Activated T-cell treated with anti-CD3 and anti-CD28 coated beads for 48 hours (primary cell): ENCODE measurements at regions not wholly inside any gene's neighbourhood (a gene's known extent, or its start where the extent isn't known, plus 50 kb on each side); places are given as distances from the start of the nearest gene placed in this dataset.

Experiments used
- DNase-seq: peaks from one replicate; pipeline ENCODE4 v3.0.0-alpha.2; 2020; ENCODE audit warnings: low read depth

GRCh38 chr9:108142142-108142503 is 652.6 kb upstream of the KLF4 start:
- DNase-seq: no peak

- no peak for DNase-seq
Observed at GRCh38 chr9:108139900-108140299, 650.3 kb upstream of the KLF4 start.

- no peak for DNase-seq
Observed at GRCh38 chr9:108138516-108138915, 648.9 kb upstream of the KLF4 start.

- DNase-seq: no peak
Observed at GRCh38 chr9:108136656-108137055, 647.1 kb upstream of the KLF4 start.

- no peak for DNase-seq
Observed at GRCh38 chr9:108134486-108135128, 645.0 kb upstream of the KLF4 start.

GRCh38 chr9:108133680-108134079 is 644.1 kb upstream of the KLF4 start:
- no peak for DNase-seq

GRCh38 chr9:108133101-108133500 is 643.5 kb upstream of the KLF4 start:
- DNase-seq: no peak

- DNase-seq: no peak
Observed at GRCh38 chr9:108130905-108131304, 641.3 kb upstream of the KLF4 start.

- no peak for DNase-seq
Observed at GRCh38 chr9:108125625-108126024, 636.1 kb upstream of the KLF4 start.

- no peak for DNase-seq
Observed at GRCh38 chr9:108119530-108120113, 630.1 kb upstream of the KLF4 start.

GRCh38 chr9:108117795-108118194 is 628.2 kb upstream of the KLF4 start:
- no peak for DNase-seq

GRCh38 chr9:108117306-108117705 is 627.7 kb upstream of the KLF4 start:
- DNase-seq: no peak

GRCh38 chr9:108113596-108113995 is 624.0 kb upstream of the KLF4 start:
- DNase-seq: no peak

GRCh38 chr9:108109927-108110690 is 620.5 kb upstream of the KLF4 start:
- no peak for DNase-seq

GRCh38 chr9:108108852-108109448 is 619.4 kb upstream of the KLF4 start:
- no peak for DNase-seq

- DNase-seq: no peak
Observed at GRCh38 chr9:108108280-108108851, 618.8 kb upstream of the KLF4 start.

- no peak for DNase-seq
Observed at GRCh38 chr9:108105885-108106284, 616.3 kb upstream of the KLF4 start.

GRCh38 chr9:108104991-108105390 is 615.4 kb upstream of the KLF4 start:
- DNase-seq: no peak

GRCh38 chr9:108103046-108103693 is 613.6 kb upstream of the KLF4 start:
- DNase-seq: no peak

- DNase-seq: no peak
Observed at GRCh38 chr9:108101410-108101809, 611.8 kb upstream of the KLF4 start.

- no peak for DNase-seq
Observed at GRCh38 chr9:108100571-108100970, 611.0 kb upstream of the KLF4 start.

- DNase-seq: no peak
Observed at GRCh38 chr9:108099854-108100253, 610.3 kb upstream of the KLF4 start.
